Endothelial cell (in vitro differentiated cells): ENCODE measurements at regions not wholly inside any gene's neighbourhood (a gene's known extent, or its start where the extent isn't known, plus 50 kb on each side); places are given as distances from the start of the nearest gene placed in this dataset.

Experiments
- DNase-seq: peaks from one replicate; pipeline ENCODE4 v3.0.0; 2021; ENCODE audit warnings: low spot score
- H3K27ac Mint-ChIP-seq: one replicate; pipeline ENCODE4 v1.8.0; 2021; ENCODE audit warnings: mixed read lengths, inconsistent platforms; ENCODE audit not compliant: unreplicated experiment
- H3K27me3 Mint-ChIP-seq: one replicate; pipeline ENCODE4 v1.8.0; 2021; ENCODE audit warnings: mild to moderate bottlenecking, moderate library complexity, mixed read lengths, inconsistent platforms; ENCODE audit not compliant: unreplicated experiment
- H3K36me3 Mint-ChIP-seq: one replicate; pipeline ENCODE4 v1.8.0; 2021; ENCODE audit warnings: mild to moderate bottlenecking, low read depth, mixed read lengths, inconsistent platforms; ENCODE audit not compliant: unreplicated experiment
- H3K4me1 Mint-ChIP-seq: one replicate; pipeline ENCODE4 v1.8.0; 2021; ENCODE audit warnings: mild to moderate bottlenecking, mixed read lengths, inconsistent platforms; ENCODE audit not compliant: unreplicated experiment
- H3K4me3 Mint-ChIP-seq: one replicate; pipeline ENCODE4 v1.8.0; 2021; ENCODE audit warnings: mild to moderate bottlenecking, mixed read lengths, inconsistent platforms; ENCODE audit not compliant: unreplicated experiment
- H3K9me3 Mint-ChIP-seq: one replicate; pipeline ENCODE4 v1.8.0; 2021; ENCODE audit warnings: mixed read lengths, inconsistent platforms; ENCODE audit not compliant: unreplicated experiment
- CTCF ChIP-seq: fragments of 200-600 bp; sonication (generic); IDR thresholded peaks from one replicate; pipeline ENCODE4 v1.5.0; 2021; ENCODE audit warnings: antibody characterized with exemption; ENCODE audit not compliant: unreplicated experiment

- H3K4me1 Mint-ChIP-seq: no peaks in the 10 kb centered on the region
- H3K36me3 Mint-ChIP-seq: no peaks in the 10 kb centered on the region
- no peak overlapping the region for H3K4me3 Mint-ChIP-seq
- no peaks in the 10 kb centered on the region for H3K27me3 Mint-ChIP-seq
- no peaks in the 10 kb centered on the region for H3K9me3 Mint-ChIP-seq
- no peak for DNase-seq
- TF ChIP-seq CTCF: no peak
- H3K27ac Mint-ChIP-seq: no peak overlapping the region
These were observed 359.5 kb upstream of the TMCO5A start for GRCh38 chr15:37574985-37575384.

- no peak for DNase-seq
- Mint-ChIP-seq H3K4me1 (no peaks in the 10 kb centered on the region), H3K27me3 (no peaks in the 10 kb centered on the region), H3K4me3 (no peak overlapping the region), H3K27ac (no peak overlapping the region), H3K36me3 (no peaks in the 10 kb centered on the region), H3K9me3 (no peaks in the 10 kb centered on the region)
- no peak for TF ChIP-seq CTCF
These were observed 357.5 kb upstream of the TMCO5A start for GRCh38 chr15:37576952-37577351.

- TF ChIP-seq CTCF: no peak
- no peak for DNase-seq
- Mint-ChIP-seq H3K4me3 (no peak overlapping the region), H3K27me3 (peaks cover 1% of the 10 kb centered on the region), H3K27ac (no peak overlapping the region), H3K4me1 (peaks cover 13% of the 10 kb centered on the region), H3K9me3 (no peaks in the 10 kb centered on the region), H3K36me3 (no peaks in the 10 kb centered on the region)
These were observed 352.4 kb upstream of the TMCO5A start for GRCh38 chr15:37581866-37582532.

- Mint-ChIP-seq H3K4me1 (peaks cover 18% of the 10 kb centered on the region), H3K36me3 (no peaks in the 10 kb centered on the region), H3K27me3 (peaks cover 1% of the 10 kb centered on the region), H3K9me3 (no peaks in the 10 kb centered on the region), H3K4me3 (peak overlapping the region; percentile 3), H3K27ac (peak overlapping the region; percentile 38)
- DNase-seq: no peak
- TF ChIP-seq CTCF: no peak
These were observed 351.6 kb upstream of the TMCO5A start for GRCh38 chr15:37582852-37583251.

- peaks cover 18% of the 10 kb centered on the region for H3K4me1 Mint-ChIP-seq
- DNase-seq: no peak
- H3K27ac Mint-ChIP-seq: peak overlapping the region; percentile 48
- no peak overlapping the region for H3K4me3 Mint-ChIP-seq
- H3K36me3 Mint-ChIP-seq: no peaks in the 10 kb centered on the region
- TF ChIP-seq CTCF: no peak
- H3K9me3 Mint-ChIP-seq: no peaks in the 10 kb centered on the region
- H3K27me3 Mint-ChIP-seq: peaks cover 1% of the 10 kb centered on the region
These were observed 348.3 kb upstream of the TMCO5A start for GRCh38 chr15:37586011-37586583.
